ENCODE measurements at regions not wholly inside any gene's neighbourhood (a gene's known extent, or its start where the extent isn't known, plus 50 kb on each side); places are given as distances from the start of the nearest gene placed in this dataset.

DNA sequence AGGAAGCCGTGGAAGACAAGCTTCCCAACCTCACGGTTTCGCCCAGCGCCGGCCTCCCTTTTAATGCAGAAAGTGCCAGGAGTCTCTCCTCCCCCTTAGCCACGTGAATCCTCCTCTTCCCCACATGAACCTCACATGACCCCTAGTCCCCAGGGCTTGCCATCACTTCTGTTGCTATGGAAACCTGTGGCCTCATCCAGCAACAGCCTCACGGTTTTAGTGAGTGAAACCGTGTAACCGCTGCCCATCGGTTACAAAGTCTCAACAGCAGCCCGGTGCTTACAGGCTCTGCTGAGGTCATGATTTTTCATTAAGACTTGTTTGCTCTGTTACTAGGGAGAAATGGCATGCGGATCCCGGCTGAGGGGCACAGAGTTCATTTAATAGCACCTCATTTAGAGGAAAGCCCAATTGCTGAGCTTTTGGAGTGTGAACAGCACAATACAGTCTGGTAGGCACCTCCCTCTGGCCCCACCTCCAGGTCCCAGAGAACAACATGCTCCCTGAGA is 143.2 kb upstream of the BACE2 start:
- DNase-seq (ENCODE audit: low read depth in 2 of 2): no peak
- H3K4me3 ChIP-seq (replicated peaks in 1 of 2; ENCODE audit: low read depth in 2 of 2, low read length in 2 of 2): no peak overlapping the region
- TF ChIP-seq, protein P1, sequence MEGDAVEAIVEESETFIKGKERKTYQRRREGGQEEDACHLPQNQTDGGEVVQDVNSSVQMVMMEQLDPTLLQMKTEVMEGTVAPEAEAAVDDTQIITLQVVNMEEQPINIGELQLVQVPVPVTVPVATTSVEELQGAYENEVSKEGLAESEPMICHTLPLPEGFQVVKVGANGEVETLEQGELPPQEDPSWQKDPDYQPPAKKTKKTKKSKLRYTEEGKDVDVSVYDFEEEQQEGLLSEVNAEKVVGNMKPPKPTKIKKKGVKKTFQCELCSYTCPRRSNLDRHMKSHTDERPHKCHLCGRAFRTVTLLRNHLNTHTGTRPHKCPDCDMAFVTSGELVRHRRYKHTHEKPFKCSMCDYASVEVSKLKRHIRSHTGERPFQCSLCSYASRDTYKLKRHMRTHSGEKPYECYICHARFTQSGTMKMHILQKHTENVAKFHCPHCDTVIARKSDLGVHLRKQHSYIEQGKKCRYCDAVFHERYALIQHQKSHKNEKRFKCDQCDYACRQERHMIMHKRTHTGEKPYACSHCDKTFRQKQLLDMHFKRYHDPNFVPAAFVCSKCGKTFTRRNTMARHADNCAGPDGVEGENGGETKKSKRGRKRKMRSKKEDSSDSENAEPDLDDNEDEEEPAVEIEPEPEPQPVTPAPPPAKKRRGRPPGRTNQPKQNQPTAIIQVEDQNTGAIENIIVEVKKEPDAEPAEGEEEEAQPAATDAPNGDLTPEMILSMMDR (IDR thresholded peaks at IDR 0.05; ENCODE audit: low read depth, low read length): no peak

GRCh38 chr21:41029571-41029970 is 138.4 kb upstream of the BACE2 start:
- TF ChIP-seq, protein P1 (IDR thresholded peaks at IDR 0.05; ENCODE audit: low read depth, low read length): no peak
- DNase-seq (ENCODE audit: low read depth in 2 of 2): no peak
- no peak overlapping the region for H3K4me3 ChIP-seq (replicated peaks in 1 of 2; ENCODE audit: low read depth in 2 of 2, low read length in 2 of 2)

DNA sequence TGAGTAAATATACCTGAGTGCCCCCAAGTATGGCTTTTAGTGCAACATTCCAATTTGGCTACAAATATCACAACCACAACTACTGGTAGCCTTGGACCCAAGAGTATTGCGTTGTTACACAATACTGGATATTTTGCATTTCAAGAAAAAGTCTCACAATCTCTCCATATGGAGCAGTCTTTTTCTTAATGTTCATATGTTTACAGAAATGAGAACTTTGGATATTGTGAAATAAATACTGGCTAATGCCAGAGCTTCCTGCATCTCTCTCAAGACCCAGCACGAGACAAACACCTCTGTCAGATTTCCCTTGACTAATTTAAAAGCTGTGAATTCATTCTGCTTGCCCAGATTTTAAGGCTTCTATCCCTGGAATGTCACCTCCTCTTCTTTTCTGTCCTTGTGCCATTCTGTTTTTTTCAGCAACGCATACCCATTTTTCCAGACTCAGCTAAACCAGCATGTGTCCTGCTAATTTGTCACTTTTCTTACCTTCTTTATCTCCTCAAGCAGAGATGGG is 136.2 kb upstream of the BACE2 start:
- TF ChIP-seq, protein P1 (IDR thresholded peaks at IDR 0.05; ENCODE audit: low read depth, low read length): no peak
- H3K4me3 ChIP-seq (replicated peaks in 1 of 2; ENCODE audit: low read depth in 2 of 2, low read length in 2 of 2): no peak overlapping the region
- DNase-seq (ENCODE audit: low read depth in 2 of 2): no peak

DNA sequence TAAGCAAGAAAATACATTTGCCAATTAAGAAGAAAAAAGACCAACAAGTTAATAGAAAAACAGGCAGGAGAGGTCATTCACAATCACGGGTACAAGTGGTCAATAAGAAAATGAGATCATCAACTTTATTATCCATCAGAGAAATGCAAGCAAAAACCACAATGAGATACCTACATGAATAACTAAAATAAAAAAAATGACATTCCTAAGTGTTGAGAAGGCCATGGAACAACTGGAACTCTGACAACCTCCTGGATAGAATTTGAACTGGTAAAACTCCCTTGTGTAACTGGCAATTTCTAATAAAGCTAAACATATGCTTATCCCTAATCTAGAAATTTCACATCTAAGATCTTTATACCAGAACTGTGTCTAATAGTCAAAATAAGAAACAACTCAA is 135.4 kb upstream of the BACE2 start:
- TF ChIP-seq, protein P1 (IDR thresholded peaks at IDR 0.05; ENCODE audit: low read depth, low read length): no peak
- H3K4me3 ChIP-seq (replicated peaks in 1 of 2; ENCODE audit: low read depth in 2 of 2, low read length in 2 of 2): no peak overlapping the region
- DNase-seq (ENCODE audit: low read depth in 2 of 2): no peak

DNA sequence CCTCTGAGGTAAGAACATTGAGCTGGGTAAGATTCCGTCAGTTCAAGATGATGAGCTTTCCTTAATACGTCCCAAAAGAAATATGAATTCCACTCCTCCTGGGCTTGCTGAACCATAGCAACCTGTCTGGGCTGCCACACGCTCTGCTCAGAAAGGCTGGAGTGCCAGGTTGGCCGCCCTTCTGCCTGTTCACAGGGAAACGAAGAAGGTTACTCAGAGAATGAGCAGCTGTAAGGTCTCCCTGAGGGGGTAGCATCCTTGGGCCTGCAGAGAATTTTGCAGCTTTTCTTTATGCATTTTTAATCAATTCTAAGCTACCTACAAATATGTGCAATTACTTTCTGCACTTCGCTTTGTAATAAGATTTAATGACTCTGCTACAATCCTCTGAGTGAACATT is 130.7 kb upstream of the BACE2 start:
- TF ChIP-seq, protein P1 (IDR thresholded peaks at IDR 0.05; ENCODE audit: low read depth, low read length): no peak
- no peak overlapping the region for H3K4me3 ChIP-seq (replicated peaks in 1 of 2; ENCODE audit: low read depth in 2 of 2, low read length in 2 of 2)
- DNase-seq (ENCODE audit: low read depth in 2 of 2): no peak

GRCh38 chr21:41037936-41038335 is 130.0 kb upstream of the BACE2 start:
- no peak overlapping the region for H3K4me3 ChIP-seq (replicated peaks in 1 of 2; ENCODE audit: low read depth in 2 of 2, low read length in 2 of 2)

More at GRCh38 chr21:41037936-41038335, 130.0 kb upstream of the BACE2 start:
- no peak for DNase-seq (ENCODE audit: low read depth in 2 of 2)
- TF ChIP-seq, protein P1 (IDR thresholded peaks at IDR 0.05; ENCODE audit: low read depth, low read length): no peak

Data from cardiac fibroblast (primary cell).